ENCODE measurements at regions not wholly inside any gene's neighbourhood (a gene's known extent, or its start where the extent isn't known, plus 50 kb on each side); places are given as distances from the start of the nearest gene placed in this dataset.

DNA sequence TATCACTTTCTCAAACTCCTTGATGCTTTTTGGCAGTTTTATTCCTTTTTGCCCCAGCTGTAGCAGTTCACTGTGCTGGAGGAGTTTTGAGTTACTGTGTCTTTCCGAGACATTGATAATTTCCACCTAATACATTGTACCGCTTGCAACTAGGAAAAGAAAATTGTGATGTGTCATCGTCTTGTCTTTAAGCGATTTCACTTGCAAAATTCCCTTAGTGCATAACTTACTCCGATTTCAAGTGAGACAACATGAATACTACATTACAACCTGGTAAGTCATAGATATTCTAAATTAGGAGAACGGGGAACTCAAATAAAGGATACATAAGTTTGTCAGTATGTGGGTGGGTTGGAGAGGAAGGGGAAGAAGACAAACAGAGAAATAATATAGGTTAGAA, 340.5 kb upstream of the KYNU start:
- TF ChIP-seq, protein P1, sequence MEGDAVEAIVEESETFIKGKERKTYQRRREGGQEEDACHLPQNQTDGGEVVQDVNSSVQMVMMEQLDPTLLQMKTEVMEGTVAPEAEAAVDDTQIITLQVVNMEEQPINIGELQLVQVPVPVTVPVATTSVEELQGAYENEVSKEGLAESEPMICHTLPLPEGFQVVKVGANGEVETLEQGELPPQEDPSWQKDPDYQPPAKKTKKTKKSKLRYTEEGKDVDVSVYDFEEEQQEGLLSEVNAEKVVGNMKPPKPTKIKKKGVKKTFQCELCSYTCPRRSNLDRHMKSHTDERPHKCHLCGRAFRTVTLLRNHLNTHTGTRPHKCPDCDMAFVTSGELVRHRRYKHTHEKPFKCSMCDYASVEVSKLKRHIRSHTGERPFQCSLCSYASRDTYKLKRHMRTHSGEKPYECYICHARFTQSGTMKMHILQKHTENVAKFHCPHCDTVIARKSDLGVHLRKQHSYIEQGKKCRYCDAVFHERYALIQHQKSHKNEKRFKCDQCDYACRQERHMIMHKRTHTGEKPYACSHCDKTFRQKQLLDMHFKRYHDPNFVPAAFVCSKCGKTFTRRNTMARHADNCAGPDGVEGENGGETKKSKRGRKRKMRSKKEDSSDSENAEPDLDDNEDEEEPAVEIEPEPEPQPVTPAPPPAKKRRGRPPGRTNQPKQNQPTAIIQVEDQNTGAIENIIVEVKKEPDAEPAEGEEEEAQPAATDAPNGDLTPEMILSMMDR (IDR thresholded peaks at IDR 0.05): no peak
- TF ChIP-seq EZH2 (IDR thresholded peaks at IDR 0.05; ENCODE audit: borderline replicate concordance, insufficient read depth, low read depth, low read length, poor library complexity, severe bottlenecking): no peak

Data from B cell (primary cell).